Ramos (cell line): ENCODE measurements at regions not wholly inside any gene's neighbourhood (a gene's known extent, or its start where the extent isn't known, plus 50 kb on each side); places are given as distances from the start of the nearest gene placed in this dataset.

ENCODE experiments used
- in situ Hi-C: fragments of 300-500 bp; cut with MboI; formaldehyde crosslinking; loops from one replicate; pipeline ENCODE4 v1.14.3; 2022; ENCODE audit warnings: low sequenced_read_pairs; ENCODE audit not compliant: unreplicated experiment

GRCh38 chr10:123305671-123306070 is 151.5 kb downstream of the BUB3 start:
- in situ Hi-C loops, result no loop called here

GRCh38 chr10:123306290-123306689 is 152.1 kb downstream of the BUB3 start:
- in situ Hi-C loops, result no loop called here

GRCh38 chr10:123309731-123310130 is 155.5 kb downstream of the BUB3 start:
- in situ Hi-C loops, result no loop called here

GRCh38 chr10:123316776-123317175 is 162.6 kb downstream of the BUB3 start:
- in situ Hi-C loops, result no loop called here

- in situ Hi-C loops, result no loop called here
These were observed 164.3 kb downstream of the BUB3 start for GRCh38 chr10:123318516-123318915.

GRCh38 chr10:123320091-123320490 is 165.9 kb downstream of the BUB3 start:
- in situ Hi-C loops, result no loop called here

GRCh38 chr10:123323884-123324283 is 169.7 kb downstream of the BUB3 start:
- in situ Hi-C loops, result no loop called here

- in situ Hi-C loops, result no loop called here
These were observed 171.5 kb downstream of the BUB3 start for GRCh38 chr10:123325663-123326190.

- in situ Hi-C loops, result no loop called here
These were observed 172.5 kb downstream of the BUB3 start for GRCh38 chr10:123326674-123327073.

GRCh38 chr10:123327450-123327849 is 173.2 kb downstream of the BUB3 start:
- in situ Hi-C loops, result no loop called here

- in situ Hi-C loops, result no loop called here
These were observed 173.7 kb downstream of the BUB3 start for GRCh38 chr10:123327896-123328295.

GRCh38 chr10:123331438-123331837 is 177.2 kb downstream of the BUB3 start:
- in situ Hi-C loops, result no loop called here

GRCh38 chr10:123346581-123346980 is 192.4 kb downstream of the BUB3 start:
- in situ Hi-C loops, result no loop called here

GRCh38 chr10:123348691-123349572 is 194.7 kb downstream of the BUB3 start:
- in situ Hi-C loops, result no loop called here

GRCh38 chr10:123351715-123352114 is 197.5 kb downstream of the BUB3 start:
- in situ Hi-C loops, result no loop called here

GRCh38 chr10:123354521-123354920 is 200.3 kb downstream of the BUB3 start:
- in situ Hi-C loops, result no loop called here

- in situ Hi-C loops, result no loop called here
These were observed 201.7 kb downstream of the BUB3 start for GRCh38 chr10:123355748-123356481.

- in situ Hi-C loops, result no loop called here
These were observed 202.6 kb downstream of the BUB3 start for GRCh38 chr10:123356799-123357198.

GRCh38 chr10:123357421-123357930 is 203.3 kb downstream of the BUB3 start:
- in situ Hi-C loops, result no loop called here

GRCh38 chr10:123359539-123359938 is 205.3 kb downstream of the BUB3 start:
- in situ Hi-C loops, result no loop called here

- in situ Hi-C loops, result no loop called here
These were observed 207.6 kb downstream of the BUB3 start for GRCh38 chr10:123361832-123362231.
